ENCODE measurements at regions not wholly inside any gene's neighbourhood (a gene's known extent, or its start where the extent isn't known, plus 50 kb on each side); places are given as distances from the start of the nearest gene placed in this dataset.

DNA sequence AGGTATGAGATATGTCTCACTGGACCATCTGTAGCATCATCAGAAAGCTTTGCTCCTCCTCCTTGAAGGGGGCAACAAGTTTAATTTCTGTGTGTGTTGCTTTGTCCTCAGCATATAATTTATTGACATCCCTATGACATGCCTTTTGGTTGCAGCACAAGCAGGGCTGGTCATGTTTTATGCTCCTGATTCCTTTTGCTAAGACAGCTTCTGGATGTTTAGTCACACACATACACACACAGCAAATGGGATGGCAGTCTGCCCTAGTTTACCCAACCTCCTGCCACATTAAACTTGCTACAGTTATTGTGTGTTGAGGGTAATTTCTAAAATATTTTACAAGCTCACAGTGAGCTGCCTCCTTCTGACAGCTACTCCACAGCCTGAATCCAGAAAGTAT lies 217.9 kb upstream of the RXFP2 start:
- TF ChIP-seq POLR2AphosphoS5 (IDR thresholded peaks at IDR 0.05) (no peak), POLR2A (IDR thresholded peaks at IDR 0.05; ENCODE audit: low read depth) (no peak)
- TF ChIP-seq, protein P1, sequence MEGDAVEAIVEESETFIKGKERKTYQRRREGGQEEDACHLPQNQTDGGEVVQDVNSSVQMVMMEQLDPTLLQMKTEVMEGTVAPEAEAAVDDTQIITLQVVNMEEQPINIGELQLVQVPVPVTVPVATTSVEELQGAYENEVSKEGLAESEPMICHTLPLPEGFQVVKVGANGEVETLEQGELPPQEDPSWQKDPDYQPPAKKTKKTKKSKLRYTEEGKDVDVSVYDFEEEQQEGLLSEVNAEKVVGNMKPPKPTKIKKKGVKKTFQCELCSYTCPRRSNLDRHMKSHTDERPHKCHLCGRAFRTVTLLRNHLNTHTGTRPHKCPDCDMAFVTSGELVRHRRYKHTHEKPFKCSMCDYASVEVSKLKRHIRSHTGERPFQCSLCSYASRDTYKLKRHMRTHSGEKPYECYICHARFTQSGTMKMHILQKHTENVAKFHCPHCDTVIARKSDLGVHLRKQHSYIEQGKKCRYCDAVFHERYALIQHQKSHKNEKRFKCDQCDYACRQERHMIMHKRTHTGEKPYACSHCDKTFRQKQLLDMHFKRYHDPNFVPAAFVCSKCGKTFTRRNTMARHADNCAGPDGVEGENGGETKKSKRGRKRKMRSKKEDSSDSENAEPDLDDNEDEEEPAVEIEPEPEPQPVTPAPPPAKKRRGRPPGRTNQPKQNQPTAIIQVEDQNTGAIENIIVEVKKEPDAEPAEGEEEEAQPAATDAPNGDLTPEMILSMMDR (IDR thresholded peaks at IDR 0.05): no peak

Data from esophagus muscularis mucosa (tissue), 3 donors.